Transverse colon (tissue), 4 donors: ENCODE measurements at regions not wholly inside any gene's neighbourhood (a gene's known extent, or its start where the extent isn't known, plus 50 kb on each side); places are given as distances from the start of the nearest gene placed in this dataset.

Source experiments
- DNase-seq: peaks from one replicate; pipeline ENCODE4 v3.0.0-alpha.2; 2019
- H3K27ac ChIP-seq, 4 donors: fragments of 200-600 bp; sonication (generic); 2 replicates each; pipeline ENCODE4 v1.5.1; 2016 to 2018; ENCODE audit warnings: inconsistent platforms in 4 of 4
- H3K27me3 ChIP-seq: fragments of 200-600 bp; sonication (generic); 2 replicates; pipeline ENCODE4 v1.5.1; 2017; ENCODE audit warnings: inconsistent platforms
- H3K36me3 ChIP-seq, 4 donors: fragments of 200-600 bp; sonication (generic); 2 replicates each; pipeline ENCODE4 v1.5.1; 2017 to 2019; ENCODE audit warnings: inconsistent platforms in 4 of 4
- H3K4me1 ChIP-seq, 4 donors: fragments of 200-600 bp; sonication (generic); 2 replicates each; pipeline ENCODE4 v1.5.1; 2017 to 2020; ENCODE audit warnings: inconsistent platforms in 4 of 4
- H3K4me3 ChIP-seq, 4 donors: fragments of 200-600 bp; sonication (generic); 1 replicate in 1 of 4; 2 replicates in 3 of 4; pipeline versions ENCODE4 v1.5.1 to v1.6.1; 2017 to 2019; ENCODE audit warnings: inconsistent platforms in 4 of 4
- H3K9me3 ChIP-seq, 2 donors: fragments of 200-600 bp; sonication (generic); 2 replicates each; pipeline ENCODE4 v1.5.1; 2017 to 2019; ENCODE audit warnings: inconsistent platforms in 2 of 2
- CTCF ChIP-seq, 5 experiments: fragments of 200-600 bp in 3 of 5; fragments of 450-650 bp in 2 of 5; sonication (generic) in 3 of 5; IDR thresholded peaks; 1 replicate in 2 of 5; 2 replicates in 3 of 5; pipeline ENCODE4 v1.5.1; 2016 to 2017; ENCODE audit warnings: antibody characterized with exemption in 5 of 5, inconsistent platforms in 3 of 5, mild to moderate bottlenecking in 2 of 5, moderate library complexity in 1 of 5
- EP300 ChIP-seq: sonication (generic); formaldehyde crosslinking; IDR thresholded peaks from one replicate; pipeline ENCODE4 v1.6.1; 2017; ENCODE audit warnings: antibody characterized with exemption, low read depth
- POLR2A ChIP-seq: fragments of 450-650 bp; IDR thresholded peaks from one replicate; pipeline ENCODE4 v1.6.1; 2016; ENCODE audit warnings: antibody characterized with exemption, mild to moderate bottlenecking, moderate library complexity
- POLR2AphosphoS5 ChIP-seq, 3 donors: sonication (generic); formaldehyde crosslinking; IDR thresholded peaks; one replicate each; pipeline ENCODE4 v1.6.1; 2016; ENCODE audit warnings: antibody characterized with exemption in 3 of 3
- WGBS, 2 donors: methylation state at CpG; one replicate each; pipeline ENCODE4 v1.1.5; 2018; ENCODE audit warnings: low coverage in 1 of 2; 5-methylcytosine and 5-hydroxymethylcytosine counted together
- in situ Hi-C, 4 donors: fragments of 200-750 bp; cut with MboI; loops; one replicate each; pipeline versions ENCODE4 v1.15.0 to v1.15.1; 2017; ENCODE audit warnings: low sequenced_read_pairs in 3 of 4, low pct_ligation_motif_present in 1 of 4, low pct_unique_long_range_greater_than_20kb in 1 of 4
- intact Hi-C: fragments of 100-400 bp; cut with DNase I; formaldehyde crosslinking; loops from one replicate; pipeline ENCODE4 v1.15.1; 2023; ENCODE audit warnings: low total_unique reads

GRCh38 chr5:38660194-38660668 is 103.8 kb upstream of the LIFR start:
- 57% methylated on average over 12 of the region's 12 CpGs; no CpG with 5 or more reads in 1 of the 2 donors for WGBS, 2 donors
- intact Hi-C loops (no loop called here), in situ Hi-C loops (no loop called here)
- no peaks in the 10 kb centered on the region for H3K9me3 ChIP-seq
- TF ChIP-seq EP300 = no peak
- no peak overlapping the region for H3K4me3 ChIP-seq
- DNase-seq = no peak
- no peaks in the 10 kb centered on the region for H3K36me3 ChIP-seq
- H3K27me3 ChIP-seq = no peaks in the 10 kb centered on the region
- H3K27ac ChIP-seq = no peak overlapping the region
- no peaks in the 10 kb centered on the region for H3K4me1 ChIP-seq

- H3K4me1 ChIP-seq = no peaks in the 10 kb centered on the region
- H3K9me3 ChIP-seq = no peaks in the 10 kb centered on the region
- intact Hi-C loops = no loop called here
- in situ Hi-C loops = no loop called here
- H3K27me3 ChIP-seq = no peaks in the 10 kb centered on the region
- TF ChIP-seq POLR2AphosphoS5 (IDR thresholded peaks at IDR 0.05) = no peak
- TF ChIP-seq EP300 = no peak
- TF ChIP-seq CTCF (IDR thresholded peaks at IDR 0.05) = no peak
- no peak for TF ChIP-seq POLR2A
- DNase-seq = no peak
- no peak overlapping the region for H3K27ac ChIP-seq
- H3K36me3 ChIP-seq = no peaks in the 10 kb centered on the region
- H3K4me3 ChIP-seq = no peak overlapping the region
- 31 to 43% methylated on average over 4 of the region's 4 CpGs for WGBS, 2 donors
Observed at GRCh38 chr5:38662090-38662489, 105.6 kb upstream of the LIFR start.

GRCh38 chr5:38663249-38663648 is 106.8 kb upstream of the LIFR start:
- in situ Hi-C loops (no loop called here), intact Hi-C loops (no loop called here)
- 70 to 71% methylated on average over 1 of the region's 1 CpG for WGBS, 2 donors

GRCh38 chr5:38666668-38667498 is 110.4 kb upstream of the LIFR start:
- in situ Hi-C loops = no loop called here
- intact Hi-C loops = no loop called here
- no peak for TF ChIP-seq POLR2AphosphoS5 (IDR thresholded peaks at IDR 0.05)
- TF ChIP-seq CTCF (IDR thresholded peaks at IDR 0.05) = peak in 1 of 5 experiments; percentile 22
- Histone ChIP-seq H3K4me3 (no peak overlapping the region), H3K27me3 (no peaks in the 10 kb centered on the region), H3K9me3 (no peaks in the 10 kb centered on the region), H3K36me3 (no peaks in the 10 kb centered on the region), H3K4me1 (no peaks in the 10 kb centered on the region), H3K27ac (no peak overlapping the region)
- DNase-seq = no peak
- WGBS, 2 donors = 63 to 67% methylated on average over 1 to 5 of the region's 5 CpGs

More at GRCh38 chr5:38663249-38663648, 106.8 kb upstream of the LIFR start:
- TF ChIP-seq POLR2A (no peak), POLR2AphosphoS5 (IDR thresholded peaks at IDR 0.05) (no peak), EP300 (no peak), CTCF (IDR thresholded peaks at IDR 0.05) (no peak)
- no peaks in the 10 kb centered on the region for H3K4me1 ChIP-seq
- no peak overlapping the region for H3K27ac ChIP-seq
- no peaks in the 10 kb centered on the region for H3K36me3 ChIP-seq
- no peaks in the 10 kb centered on the region for H3K27me3 ChIP-seq
- H3K4me3 ChIP-seq = no peak overlapping the region
- no peaks in the 10 kb centered on the region for H3K9me3 ChIP-seq
- DNase-seq = no peak

GRCh38 chr5:38667499-38667776 is 111.0 kb upstream of the LIFR start:
- H3K36me3 ChIP-seq = no peaks in the 10 kb centered on the region
- no peaks in the 10 kb centered on the region for H3K9me3 ChIP-seq
- intact Hi-C loops = no loop called here
- no peak overlapping the region for H3K27ac ChIP-seq
- no peaks in the 10 kb centered on the region for H3K4me1 ChIP-seq
- no peak for DNase-seq
- H3K4me3 ChIP-seq = no peak overlapping the region
- 60 to 61% methylated on average over 1 of the region's 1 CpG for WGBS, 2 donors
- TF ChIP-seq POLR2A = no peak
- no peak for TF ChIP-seq EP300
- no peak for TF ChIP-seq CTCF (IDR thresholded peaks at IDR 0.05)
- no peak for TF ChIP-seq POLR2AphosphoS5 (IDR thresholded peaks at IDR 0.05)
- H3K27me3 ChIP-seq = no peaks in the 10 kb centered on the region
- in situ Hi-C loops = no loop called here
